Stimulated activated CD4-positive, alpha-beta T cell treated with anti-CD3 and anti-CD28 coated beads, Interleukin-4, amount 100 ng/mL, for 4 hours (primary cell): ENCODE measurements at regions not wholly inside any gene's neighbourhood (a gene's known extent, or its start where the extent isn't known, plus 50 kb on each side); places are given as distances from the start of the nearest gene placed in this dataset.

Source experiments
- DNase-seq, 2 experiments: peaks; one replicate each; pipeline ENCODE4 v3.0.0-alpha.2; 2020

DNA sequence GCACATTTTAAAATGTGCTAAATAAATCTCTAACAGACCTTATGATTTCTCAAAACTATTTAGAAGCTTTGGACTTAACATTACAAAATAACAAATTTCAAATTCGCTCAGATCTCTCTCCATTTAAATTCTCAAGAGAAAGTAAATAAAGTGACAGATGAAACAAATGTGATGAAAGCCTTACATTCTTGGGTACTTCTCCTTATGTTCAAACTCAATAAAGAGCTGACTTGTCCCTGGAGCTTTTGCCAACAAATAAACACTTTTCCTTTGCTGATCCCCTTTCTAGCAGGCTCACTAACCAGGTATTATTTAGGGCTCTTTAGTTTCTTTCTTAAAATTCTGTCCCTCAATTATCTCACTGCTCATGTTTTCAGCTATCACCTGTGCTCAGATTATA lies 259.1 kb upstream of the ARPP21 start:
- no peak for DNase-seq

DNA sequence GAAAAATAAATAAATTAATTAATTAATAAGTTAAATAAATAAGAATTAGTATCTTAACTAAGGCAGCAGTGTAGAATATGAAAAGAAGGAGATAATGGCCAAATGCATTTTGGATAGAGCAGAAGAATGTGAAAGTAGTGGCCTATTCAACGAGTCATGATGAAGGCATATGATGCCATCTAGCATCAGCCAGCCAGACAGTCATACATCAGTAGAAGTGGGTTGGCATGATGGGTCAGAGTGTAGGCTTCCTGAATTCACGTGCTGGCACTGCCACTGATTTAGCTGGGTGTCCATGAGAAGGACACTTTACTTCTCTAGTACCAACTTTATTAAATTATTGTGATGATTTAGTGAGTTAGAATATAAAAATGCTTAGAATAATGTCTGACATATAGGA lies 256.1 kb upstream of the ARPP21 start:
- no peak for DNase-seq

DNA sequence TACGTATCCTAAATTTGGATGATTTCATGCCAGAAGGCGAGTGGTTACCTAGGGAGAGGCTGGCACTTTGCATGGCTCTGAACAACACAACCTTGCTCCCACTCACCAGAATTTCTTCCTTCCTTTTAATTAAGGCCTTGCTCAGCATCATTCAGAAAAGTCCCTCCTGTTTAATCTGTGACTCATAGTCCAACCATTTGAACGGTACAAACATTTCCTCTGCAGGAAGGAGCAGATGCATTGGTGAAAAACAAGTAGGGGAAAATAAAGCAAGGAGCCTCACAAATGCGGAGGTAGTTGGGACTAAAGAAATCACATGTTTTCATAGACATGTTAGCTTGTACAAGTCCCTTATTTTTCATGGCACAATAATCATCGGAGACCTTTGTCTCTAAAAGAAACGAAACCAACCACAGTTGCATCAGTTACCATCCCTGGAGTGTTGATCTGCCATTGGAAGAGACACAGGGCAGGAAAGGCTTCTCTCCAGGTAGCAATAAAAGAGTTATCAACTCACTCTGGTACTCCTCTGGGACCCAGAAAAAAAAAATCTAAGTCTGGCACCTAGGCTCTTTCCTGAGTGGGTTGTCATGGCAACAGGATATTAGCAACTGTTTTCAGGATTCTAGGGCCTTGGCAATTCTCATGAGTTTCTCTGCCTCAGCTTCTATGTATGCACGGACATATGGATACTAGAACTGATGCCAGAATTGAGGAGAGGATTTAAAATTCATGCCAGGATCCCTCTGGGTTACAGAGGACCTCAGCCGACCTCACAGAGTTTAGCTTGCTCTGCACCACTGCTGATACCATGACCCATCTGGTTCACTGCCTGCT lies 255.4 kb upstream of the ARPP21 start:
- DNase-seq: no peak

DNA sequence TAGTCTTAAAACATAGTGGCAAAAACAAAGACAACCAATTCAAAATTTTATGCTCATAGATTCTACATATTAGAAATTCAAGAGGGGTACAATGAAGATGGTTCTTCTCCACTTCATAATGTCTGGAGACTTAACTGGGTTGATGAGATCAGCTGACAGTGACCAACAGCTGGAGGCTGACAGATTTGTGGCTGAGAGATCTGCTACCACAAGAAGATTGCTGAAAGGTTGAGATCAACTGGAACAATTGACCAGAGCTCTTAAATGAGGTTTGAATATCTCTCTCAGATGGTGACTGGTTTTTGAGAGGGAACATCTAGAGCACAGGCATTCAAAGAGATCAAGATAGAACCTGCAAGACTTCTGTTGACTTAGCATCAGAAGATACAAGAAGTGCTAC lies 254.1 kb upstream of the ARPP21 start:
- no peak for DNase-seq

DNA sequence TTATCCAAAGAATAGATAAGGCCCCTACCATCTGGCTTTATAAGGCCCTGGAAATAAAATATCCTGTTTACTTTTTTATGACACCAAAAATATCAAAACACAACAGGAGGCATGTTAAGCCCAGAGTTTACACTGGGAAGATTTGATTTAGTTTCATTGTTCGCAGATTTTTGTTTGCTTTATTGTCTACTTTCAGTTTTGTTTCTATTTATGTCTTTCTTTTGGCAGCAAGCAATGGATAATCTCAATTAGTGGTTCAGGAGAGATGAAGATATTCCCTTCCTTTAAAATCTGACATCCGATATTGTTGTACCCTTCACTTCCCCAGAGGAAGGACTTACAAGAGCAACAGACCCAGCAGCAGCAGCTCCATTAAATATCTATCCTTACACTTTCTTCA lies 249.4 kb upstream of the ARPP21 start:
- DNase-seq: no peak

DNA sequence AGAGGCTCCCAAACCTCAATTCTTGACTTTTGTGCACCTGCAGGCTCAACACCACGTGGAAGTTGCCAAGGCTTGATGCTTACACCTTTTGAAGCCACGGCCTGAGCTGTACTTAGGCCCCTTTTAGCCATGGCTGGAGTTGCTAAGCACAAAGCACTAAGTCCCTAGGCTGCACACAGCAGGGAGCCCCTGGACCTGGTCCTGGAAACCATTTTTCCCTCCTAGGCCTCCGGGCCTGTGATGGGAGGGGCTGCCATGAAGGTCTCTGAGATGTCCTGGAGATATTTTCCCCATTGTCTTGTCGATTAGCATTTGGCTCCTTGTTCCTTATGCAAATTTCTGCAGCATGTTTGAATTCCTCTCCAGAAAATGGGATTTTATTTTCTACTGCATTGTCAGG lies 247.1 kb upstream of the ARPP21 start:
- DNase-seq: no peak

DNA sequence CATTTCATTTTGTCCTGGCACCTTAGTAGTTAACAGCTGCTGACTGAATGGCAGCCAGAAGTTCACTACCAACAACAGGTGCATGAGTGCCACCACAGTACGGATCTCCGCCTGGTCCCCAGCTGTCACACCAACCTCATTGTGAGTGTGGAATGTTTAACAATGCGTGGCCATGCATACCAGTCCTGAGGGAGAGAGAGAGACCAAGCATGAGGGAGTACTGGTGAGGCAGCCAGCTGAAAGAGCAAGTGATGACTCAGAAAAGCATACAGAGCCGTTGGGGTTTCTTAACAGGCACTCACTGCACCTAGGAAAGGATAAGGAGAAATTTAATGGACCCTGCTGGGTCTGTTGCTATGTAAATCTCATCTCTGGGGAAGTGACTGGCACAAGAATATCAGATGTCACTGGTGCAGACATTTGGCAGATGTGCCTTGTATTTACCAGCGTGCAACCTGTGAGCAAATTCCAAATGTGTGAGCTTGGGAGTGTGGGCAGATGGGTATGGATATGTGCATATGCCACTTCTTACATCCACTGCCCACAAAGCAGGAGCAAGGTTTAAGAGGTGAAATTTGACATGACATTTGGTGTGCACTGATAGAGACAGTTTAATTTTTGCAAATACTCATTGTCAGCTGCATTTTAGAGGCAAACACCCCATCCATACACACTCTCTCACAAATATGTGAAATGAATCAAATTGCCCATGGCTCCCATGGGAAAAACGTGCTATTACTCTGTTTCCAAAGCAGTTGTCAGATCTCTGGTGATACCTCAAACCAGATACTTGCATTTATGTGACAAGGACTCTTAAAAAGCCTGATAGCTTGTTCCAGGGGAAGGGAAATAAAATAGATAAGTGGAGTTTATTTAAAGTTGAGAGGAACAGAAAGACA lies 245.2 kb upstream of the ARPP21 start:
- no peak for DNase-seq

DNA sequence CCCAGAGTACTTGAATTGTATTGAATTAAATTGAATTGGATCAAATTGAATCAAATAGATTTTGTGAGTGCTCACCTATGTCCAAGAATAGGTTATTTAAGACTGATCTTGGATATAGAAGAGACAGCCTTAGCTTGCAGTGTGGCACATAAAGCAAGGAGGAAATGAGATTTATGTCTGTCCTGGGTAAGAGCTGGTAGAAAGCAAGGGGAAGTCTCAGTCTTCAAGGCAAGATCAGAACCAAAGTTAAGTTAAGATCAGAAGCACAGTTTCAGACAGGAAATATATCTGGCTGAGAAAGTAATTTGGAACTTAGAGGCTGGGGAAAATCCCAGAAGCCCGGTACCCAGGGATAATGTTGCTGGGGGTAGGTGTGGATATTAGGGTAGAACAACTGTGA lies 244.4 kb upstream of the ARPP21 start:
- DNase-seq: no peak

DNA sequence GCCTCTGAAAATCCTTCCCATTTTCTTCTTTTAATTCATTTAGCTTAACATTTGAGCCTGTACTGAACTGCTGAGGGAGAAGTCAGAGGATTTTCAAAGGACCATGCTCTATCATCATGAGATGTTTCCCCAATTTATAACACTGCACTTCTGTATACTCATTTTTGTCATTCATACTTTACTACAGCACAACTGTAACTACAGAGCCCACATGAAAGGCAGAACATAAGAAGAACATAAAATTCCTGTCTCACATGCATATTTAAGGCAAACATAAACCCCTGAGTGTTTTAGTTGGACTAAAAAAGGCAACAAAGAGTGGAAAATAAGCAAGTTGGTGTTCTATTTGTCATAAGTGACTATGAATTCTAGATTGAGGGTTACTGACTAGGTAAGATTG lies 237.7 kb upstream of the ARPP21 start:
- DNase-seq: no peak

DNA sequence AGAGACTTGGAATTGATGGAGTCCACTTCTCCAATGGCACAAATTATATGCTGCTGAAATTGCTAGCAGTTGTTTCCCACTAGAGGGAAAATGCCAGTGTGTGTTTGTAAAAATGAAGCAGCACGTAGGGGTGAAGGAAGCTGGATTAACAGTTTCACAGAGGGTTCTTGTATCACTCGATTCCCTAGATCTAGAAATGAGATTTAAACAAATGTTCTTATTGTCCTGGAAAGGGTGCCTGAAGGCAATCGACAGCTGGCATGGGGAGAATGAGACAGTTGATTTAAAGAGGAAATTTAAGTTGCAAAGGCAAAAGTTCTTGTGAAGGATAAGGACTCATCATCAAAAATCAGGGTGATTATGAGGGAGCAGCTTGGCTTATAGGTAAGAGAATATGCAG lies 234.8 kb upstream of the ARPP21 start:
- DNase-seq: no peak

DNA sequence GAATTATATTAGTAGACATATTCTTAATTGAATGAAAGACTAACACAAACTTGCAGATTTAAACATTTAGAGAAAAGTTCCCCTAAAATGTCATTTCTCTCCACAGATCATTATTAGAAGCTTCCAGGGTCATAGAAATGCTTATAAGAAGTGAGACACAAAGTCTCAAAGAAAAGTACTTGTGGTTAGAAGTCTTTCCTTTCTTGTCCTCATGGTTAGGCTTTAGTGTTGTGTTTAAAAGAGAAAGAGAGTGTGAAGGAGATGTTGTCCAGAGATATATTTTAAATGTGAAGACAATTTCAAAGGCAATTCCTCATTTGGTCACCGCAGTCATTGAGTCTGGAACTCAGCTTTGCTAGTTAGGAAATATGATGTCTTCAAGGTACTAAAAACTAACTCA lies 230.4 kb upstream of the ARPP21 start:
- no peak for DNase-seq

DNA sequence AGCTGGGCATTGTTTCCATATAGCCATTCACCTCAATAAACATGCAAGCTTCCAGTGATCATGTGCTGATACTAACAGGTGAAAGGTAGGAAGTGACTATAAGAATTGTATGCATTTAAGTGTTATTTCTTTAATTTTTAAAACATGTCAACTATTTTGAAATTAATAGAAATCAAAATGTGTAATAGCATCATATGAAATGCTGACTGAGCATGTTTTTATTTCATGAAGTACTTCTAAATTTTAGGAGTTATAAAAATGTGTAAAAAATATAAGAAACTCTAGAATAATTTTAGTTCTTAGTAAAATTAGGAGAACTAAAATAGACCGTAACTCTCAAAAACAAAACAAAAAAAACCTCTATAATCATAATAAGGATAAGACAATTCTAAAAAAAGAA lies 229.3 kb upstream of the ARPP21 start:
- no peak for DNase-seq

DNA sequence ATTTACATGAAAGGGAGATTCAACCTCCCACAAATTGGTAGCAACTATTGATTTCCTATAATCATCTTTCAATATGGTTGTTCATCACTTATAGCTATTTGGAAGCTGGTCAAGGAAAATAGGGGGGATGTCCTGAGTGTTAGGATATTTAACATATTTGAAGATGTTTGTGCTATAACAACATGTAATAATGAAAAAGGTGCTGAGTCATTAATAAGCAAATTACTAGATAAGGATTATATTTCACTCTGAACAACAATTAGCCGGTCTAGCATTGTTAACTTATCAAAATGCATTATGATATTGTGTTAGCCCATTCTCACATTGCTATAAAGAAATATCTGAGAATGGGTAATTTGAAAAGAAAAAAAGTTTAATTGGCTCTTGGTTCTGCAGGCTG lies 225.8 kb upstream of the ARPP21 start:
- DNase-seq: no peak

DNA sequence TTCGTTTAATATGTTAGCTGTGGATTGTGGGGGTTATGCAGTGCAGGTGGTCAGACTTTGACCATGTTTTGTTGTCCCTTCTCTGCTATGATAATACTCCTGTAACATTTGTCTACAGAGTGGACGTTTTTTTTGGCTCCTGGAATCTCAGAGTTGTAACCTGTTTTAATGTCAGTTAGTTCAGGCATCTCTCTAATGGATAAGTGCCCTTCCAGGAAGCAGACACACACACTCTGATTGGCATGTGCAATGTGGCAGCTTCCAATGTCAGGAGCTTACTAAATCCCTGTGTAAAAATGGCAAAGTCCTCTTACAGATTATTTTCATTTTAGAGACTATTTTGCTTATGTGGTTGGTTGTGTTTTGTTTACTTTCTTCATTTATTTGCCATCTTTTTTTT lies 222.2 kb upstream of the ARPP21 start:
- no peak for DNase-seq

DNA sequence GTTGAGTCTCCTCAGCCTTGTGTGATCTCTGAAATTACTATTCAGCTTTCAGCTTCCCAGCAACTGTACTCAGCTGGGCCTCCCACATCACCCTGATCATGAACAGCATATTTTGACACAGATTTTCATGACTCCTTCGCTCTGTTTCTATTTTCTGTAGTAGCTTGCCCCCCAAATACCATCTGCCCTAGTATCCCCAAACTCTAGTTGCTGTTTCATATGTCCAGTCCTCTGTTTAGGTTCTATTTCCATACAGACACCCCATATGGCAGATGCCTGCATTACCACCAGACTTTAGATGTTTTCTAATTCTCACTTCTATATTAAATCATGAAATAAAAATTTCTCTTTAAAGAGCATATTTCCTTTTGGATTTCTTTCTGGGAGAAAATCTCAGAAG lies 217.2 kb upstream of the ARPP21 start:
- no peak for DNase-seq

DNA sequence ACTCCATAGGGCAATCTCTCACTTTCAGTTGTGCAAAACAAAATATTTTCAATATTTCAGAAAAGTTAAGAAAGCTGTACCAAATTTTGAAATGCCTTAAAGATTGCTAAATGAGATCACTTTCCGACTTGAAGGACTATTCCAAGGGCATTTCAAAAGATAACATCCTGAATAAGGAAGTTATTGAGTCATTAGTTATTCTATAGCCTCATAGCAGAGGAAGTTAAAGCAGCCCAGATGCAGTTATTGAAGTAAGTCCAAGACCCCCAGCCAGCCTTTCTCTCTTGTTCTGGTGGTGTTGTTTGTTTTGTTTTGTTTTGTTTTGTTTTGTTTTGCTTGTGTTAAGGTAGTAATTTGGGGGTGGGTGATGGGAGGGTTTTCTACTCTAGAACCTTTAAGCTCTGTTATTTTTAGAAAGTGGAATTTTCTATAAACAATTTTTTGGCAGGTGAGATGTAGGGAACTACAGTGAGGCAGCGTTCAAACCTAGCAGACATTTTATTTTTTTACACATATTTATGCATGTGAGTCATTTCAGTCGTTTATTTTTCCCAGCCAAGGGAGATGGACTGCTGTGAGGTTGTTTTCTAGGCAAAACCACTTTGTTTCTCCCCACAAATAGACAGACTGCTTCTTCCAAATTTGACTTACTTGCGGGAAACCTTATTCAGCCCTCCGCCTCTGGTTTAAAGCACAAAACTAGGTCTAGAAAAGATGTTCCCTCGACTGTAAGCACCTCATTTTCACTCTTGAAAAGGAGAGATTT lies 216.3 kb upstream of the ARPP21 start:
- DNase-seq: no peak

DNA sequence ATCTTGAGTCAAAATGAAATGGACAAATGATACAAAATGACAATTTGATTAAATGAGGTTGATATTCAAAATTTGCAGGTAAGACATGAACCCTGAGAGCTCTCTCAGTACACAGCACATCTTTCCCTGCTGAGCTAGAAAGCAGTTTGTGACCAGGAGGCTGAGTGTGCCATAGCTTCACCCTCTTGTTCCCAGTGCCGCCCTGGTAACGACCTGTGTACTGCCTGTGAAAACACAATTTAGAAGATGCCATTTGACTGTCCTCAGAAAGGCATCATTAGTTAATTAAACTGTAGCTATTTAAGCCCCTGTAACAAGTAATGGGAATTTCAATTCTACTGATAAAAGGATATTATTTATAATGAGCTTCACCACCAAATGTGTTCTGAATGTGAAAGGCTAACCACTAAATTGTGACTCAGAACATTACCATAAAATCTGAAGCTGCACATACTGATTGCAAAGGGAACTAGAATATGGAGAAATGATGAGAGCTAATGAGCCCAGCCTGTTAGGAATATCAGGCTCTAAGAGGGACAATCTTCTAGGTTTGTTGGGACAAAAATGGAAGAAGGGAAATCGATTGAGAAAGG lies 212.9 kb upstream of the ARPP21 start:
- DNase-seq: no peak

DNA sequence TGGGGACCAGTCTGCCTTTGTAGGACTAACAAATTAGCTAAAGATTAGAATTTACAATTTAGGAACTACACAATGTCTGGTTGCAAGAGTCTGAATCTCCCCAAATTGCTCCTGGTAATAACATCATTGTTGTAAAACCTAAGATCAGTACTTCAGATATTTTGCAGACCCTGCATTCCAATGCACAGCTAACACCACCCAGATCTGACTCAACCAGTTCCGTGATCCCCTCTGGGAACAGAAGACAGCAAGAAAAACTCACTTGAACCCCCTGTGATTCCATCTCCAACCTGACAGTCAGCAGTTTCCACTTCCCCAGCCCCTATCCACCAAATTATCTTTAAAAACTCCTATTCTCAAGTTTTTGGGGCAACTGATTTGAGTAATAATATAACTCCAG lies 201.9 kb upstream of the ARPP21 start:
- no peak for DNase-seq

DNA sequence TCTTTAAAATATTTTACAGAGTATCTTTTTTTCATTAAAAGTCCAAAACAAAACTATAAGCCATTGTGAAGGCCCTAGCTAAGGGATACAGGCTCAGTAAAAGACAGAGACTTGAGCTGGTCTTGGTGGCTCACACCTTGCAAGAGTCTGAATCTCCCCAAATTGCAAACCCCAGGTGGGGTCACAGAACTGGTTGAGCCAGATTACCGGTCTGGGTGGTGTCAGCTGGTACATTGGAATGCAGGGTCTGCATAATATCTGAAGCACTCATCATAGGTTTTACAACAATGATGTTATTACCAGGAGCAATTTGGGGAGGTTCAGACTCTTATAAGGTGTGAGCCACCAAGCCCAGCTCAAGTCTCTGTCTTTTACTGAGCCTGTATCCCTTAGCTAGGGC lies 201.2 kb upstream of the ARPP21 start:
- DNase-seq: no peak

DNA sequence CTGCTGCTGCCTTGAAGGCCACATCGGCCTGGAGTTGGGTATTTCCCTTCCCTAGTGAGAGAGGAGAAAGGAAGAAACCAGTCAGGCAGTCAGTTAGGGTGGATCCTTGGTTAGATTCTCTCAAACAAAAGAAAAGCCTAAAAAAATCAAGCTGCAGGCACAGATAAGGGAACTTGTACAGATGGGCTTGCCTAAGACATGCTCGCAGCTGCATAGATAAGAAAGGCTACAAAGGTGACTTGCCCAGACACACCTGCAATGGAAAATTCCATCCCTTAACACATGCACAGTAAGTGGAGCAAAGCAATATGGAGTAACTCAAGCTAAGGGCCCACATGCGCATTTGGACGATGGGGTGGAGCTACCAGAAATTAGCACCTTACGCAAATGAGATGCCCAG lies 199.7 kb upstream of the ARPP21 start:
- no peak for DNase-seq

DNA sequence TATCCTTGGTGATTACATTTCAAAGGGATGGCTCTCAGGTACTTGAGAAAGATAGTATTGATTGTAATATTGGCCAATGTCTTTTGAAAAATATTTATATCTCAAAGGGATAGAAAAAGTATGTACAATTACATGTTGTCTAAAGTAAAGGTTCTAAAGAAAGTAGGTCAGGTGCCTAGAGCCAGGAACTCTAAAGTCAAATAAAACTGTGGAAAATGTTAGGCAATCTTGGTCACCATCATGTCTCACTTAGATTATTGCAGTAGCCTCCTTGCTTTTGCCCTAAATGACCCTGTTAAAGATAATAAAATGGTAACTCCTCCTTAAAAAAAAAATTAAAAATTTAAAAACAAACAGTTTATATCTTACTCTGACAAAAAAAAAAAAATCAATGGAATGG lies 198.5 kb upstream of the ARPP21 start:
- no peak for DNase-seq

DNA sequence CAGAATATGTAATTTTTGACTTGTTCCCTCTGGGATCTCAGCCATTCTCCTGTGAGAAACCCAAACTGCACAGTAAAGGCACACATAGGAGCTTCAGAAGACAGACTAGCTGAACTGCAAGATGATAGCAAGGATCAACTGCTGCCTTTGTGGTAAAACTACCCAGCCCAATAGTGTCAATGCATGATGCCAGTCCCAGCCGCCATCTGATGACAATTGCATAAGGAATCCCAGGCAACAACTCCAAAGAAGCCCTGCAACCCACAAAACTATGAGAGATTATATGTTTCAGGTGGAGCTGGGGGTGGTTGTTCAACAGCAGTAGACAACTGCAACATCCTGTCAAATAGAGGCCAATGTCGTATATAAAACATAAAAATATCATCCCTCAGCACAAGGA lies 192.4 kb upstream of the ARPP21 start:
- DNase-seq: no peak

DNA sequence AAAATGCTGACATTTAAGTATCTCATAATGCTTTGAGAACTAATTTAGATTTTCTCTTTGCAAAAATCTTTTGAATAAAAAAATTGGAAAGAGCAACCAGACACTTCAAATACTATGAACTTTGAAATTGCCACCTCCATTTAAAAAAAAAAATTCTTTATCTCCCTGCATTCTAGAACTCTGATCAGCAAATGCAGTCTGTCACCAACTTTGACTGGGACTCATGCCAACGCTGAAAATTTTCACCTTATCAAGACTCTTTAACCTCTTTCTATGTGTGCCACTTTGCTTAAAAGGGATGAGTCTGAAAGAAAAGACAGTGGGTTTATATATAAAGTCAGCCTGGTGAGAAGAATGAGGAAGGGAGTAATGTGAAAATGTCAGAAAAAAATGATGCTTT lies 191.2 kb upstream of the ARPP21 start:
- no peak for DNase-seq
